HG03354 (cell line): ENCODE measurements at regions not wholly inside any gene's neighbourhood (a gene's known extent, or its start where the extent isn't known, plus 50 kb on each side); places are given as distances from the start of the nearest gene placed in this dataset.
A peak's percentile ranks its signal among the peaks of the same experiment; 100 is the strongest.
"Not testable (repeated sequence)": the region's sequence is repeated elsewhere in the genome, so short reads cannot be mapped to it uniquely, and the experiment has no call there.

Experiments used
- ATAC-seq: cut with Tn5 transposase; IDR thresholded peaks from one replicate; pipeline ENCODE4 v1.9.1; 2021; ENCODE audit warnings: mild to moderate bottlenecking; ENCODE audit not compliant: unreplicated experiment, poor library complexity, severe bottlenecking

DNA sequence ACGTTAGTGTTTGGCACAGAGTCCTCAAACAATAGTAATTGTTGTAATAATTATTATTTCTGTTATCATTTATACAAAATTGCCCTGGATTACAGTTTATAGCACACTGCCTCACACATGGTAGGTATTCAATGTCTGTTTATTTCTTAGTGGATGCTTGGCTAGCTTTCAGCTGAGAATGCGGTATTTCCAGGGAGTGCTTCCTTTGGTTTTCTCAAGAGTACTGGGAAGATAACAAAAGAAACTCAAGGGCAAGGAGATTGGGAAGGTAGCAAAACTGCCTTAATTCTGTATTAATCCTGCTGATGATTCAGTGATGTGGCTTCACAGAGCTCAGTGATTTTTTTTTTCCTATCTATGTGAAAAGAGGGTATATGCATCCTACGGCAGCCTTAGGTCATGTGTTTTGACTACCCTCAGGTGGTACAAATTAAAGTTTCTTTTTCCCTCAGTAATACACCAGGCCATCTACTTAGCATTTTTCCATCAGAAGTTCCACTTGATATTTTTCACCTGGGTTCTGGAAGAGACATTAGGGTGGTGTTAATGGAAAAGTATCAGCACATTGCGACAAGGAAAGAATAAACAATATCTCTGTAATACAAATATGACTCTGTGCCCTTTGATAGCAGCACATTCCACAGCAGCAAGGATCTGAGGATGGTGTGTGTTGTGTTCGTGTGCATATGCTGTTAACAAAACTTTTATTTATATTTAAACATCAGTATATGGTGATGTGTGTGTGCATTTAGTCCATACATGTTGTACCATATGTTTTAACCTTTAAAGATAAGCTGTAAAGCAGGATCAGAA lies 124.3 kb upstream of the RASGEF1B start:
- ATAC-seq = no peak

GRCh38 chr4:81595287-81595686 lies 123.6 kb upstream of the RASGEF1B start:
- no peak for ATAC-seq

GRCh38 chr4:81594490-81595159 lies 122.9 kb upstream of the RASGEF1B start:
- ATAC-seq = no peak

GRCh38 chr4:81592701-81593100 lies 121.0 kb upstream of the RASGEF1B start:
- ATAC-seq = no peak

- no peak for ATAC-seq
Measured at GRCh38 chr4:81590596-81590995, 118.9 kb upstream of the RASGEF1B start.

- ATAC-seq = no peak
Measured at GRCh38 chr4:81589262-81589661, 117.6 kb upstream of the RASGEF1B start.

GRCh38 chr4:81586706-81587105 lies 115.0 kb upstream of the RASGEF1B start:
- no peak for ATAC-seq

- ATAC-seq = not testable (repeated sequence)
Measured at GRCh38 chr4:81580994-81581374, 109.3 kb upstream of the RASGEF1B start.

DNA sequence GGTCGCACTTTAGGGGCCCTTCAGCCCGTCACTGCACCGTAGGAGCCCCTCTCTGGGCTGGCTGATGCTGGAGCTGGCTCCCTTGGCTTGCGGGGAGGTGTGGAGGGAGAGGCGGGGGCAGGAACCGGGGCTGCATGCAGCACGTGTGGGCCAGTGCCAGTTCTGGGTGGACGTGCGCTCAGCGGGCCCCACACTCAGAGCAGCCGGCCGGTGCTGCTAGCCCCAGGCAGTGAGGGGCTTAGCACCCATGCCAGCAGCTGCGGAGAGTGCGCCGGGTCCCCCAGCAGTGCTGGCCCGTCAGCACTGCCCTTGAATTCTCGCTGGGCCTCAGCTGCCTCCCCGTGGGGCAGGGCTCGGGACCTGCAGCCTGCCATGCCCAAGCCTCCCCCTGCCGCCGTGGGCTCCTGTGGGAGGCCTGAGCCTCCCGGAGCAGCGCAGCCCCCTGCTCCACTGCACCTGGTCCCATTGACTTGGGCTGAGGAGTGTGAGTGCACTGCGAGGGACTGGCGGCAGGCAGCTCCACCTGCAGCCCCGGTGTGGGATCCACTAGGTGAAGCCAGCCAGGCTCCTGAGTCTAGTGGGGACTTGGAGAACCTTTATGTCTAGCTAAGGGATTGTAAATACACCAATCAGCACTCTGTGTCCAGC lies 108.8 kb upstream of the RASGEF1B start:
- ATAC-seq = no peak

GRCh38 chr4:81577392-81577791 lies 105.7 kb upstream of the RASGEF1B start:
- no peak for ATAC-seq

GRCh38 chr4:81574991-81575390 lies 103.3 kb upstream of the RASGEF1B start:
- ATAC-seq = no peak

GRCh38 chr4:81573840-81574239 lies 102.1 kb upstream of the RASGEF1B start:
- ATAC-seq = no peak

DNA sequence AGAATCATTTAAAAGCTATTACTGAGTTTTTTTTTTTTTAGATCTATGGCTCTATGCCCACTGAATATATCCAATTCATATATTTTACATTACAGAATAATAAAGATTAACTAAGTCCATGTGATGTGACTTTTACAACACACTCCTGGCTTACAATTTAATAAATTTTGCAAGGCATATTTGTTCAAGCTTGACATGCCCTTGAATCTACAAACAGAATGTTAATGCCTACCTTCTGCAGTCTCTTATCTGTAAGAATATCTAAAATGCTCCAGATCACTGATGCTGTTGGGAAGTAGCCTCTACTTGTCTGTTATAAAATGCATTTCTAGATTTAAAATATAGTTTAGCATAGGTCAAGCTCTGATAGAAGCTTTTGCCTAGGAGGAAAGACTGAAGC lies 100.7 kb upstream of the RASGEF1B start:
- no peak for ATAC-seq

GRCh38 chr4:81571105-81571504 lies 99.4 kb upstream of the RASGEF1B start:
- no peak for ATAC-seq

DNA sequence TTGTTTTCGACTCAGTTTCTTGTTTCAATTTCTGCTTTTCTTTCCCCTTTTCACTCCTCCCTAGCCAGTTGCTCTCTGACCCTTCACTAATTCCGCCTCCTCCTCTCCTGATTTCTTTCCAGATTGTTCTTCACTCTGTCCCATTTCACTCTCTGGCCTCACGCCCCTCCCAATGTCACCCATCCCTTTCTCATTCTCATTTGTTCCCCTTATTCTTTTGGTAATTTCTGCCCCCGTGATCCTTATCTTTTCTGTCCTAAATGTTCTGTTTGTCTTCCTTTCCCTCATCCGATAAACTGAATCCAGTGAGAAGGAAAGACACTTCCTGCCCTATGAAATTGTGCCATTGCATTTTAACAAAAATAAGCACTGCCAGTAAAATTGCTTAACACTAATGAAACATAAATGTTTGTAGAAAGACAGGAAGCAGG lies 94.5 kb upstream of the RASGEF1B start:
- ATAC-seq = no peak

DNA sequence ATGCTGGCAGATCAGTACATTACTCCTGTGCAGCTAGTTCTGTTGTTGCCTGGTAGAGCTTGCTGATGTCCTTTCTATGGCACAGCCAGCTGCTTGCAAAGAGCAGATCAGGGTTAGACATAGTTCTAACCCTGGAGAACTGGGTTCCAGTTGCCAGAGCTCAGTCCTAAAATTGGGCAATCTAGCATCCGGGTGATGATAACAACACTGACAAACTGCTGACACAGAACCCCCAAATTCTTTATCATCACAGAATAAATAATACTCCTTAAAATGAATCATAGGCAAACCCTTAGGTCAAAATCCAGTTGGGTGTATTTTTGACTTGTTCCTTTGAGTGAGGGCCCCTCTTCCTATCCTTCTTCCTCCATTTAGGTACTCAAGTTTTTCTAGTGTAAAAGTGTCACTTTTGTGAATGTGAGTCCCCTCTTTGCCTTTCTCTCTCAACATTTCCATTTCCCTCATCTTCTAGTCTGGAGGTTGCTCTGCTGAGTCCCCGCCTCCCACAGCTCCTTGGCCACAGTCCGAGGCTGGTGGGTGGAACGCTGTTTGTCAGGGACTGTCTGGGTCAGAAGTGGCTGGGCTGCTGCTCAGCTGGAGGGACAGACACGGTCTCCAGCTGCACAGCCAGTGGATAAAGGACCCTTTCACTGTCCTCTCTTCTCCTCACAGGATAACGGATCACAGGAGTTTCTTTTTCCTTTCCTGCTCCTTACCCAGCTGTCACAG lies 93.6 kb upstream of the RASGEF1B start:
- ATAC-seq = no peak

DNA sequence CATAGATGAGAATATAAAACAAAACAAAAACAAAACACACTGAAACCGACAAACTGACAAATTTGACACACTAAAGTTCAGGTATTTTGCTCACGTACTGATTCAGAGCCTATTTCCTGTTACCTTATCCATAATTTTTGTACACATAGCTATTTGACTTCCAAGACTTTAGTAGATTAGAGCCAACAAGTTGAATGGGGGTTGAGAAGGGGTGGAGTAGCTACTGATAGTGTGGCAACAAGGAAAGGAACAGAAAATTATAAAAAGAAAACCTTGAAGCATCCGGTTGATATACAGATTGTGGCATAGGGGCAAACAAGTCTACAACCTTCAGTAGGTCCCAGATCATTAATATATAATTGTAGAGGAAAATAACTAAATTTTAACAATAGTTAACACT lies 92.3 kb upstream of the RASGEF1B start:
- ATAC-seq = no peak

DNA sequence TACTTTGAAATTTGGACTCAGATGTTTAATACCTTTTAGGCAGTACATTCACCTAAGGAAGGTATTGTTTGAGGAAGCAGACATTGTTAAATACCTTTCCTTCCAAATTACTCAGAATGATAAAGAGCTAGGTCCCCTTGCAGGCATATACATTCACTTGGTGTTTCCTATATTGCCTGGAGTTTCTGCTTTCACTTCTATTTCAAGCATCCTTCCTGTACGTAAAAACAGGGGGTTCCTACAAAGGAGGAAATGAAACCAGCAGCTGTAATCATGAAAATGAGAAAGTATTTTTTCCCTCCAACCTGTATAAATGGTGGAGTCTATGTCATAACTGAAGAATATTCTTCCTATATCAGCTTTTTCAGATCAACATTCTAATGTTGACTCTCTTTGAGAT lies 90.4 kb upstream of the RASGEF1B start:
- peak; percentile 95 for ATAC-seq

- no peak for ATAC-seq
Measured at GRCh38 chr4:81557306-81557705, 85.6 kb upstream of the RASGEF1B start.

DNA sequence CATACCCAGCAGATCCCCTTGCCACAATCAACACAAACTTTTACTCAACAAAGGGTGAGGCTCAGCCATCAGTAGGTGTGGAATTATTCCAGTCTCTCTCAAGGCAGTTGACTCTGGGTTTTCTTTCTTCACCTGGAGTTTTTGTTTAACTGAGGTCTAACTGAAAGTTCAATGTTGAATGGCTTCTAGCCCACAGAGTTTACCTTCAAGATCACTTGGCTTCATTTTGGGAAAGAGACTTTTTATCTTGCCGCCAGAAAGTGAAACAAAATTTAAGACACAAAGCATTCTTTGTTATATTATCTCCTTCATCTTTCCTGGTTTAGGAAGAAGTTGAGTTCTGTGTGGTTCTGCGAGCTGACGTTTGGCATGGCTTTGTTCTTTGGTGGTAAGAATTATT lies 83.8 kb upstream of the RASGEF1B start:
- ATAC-seq = no peak
